T-helper 2 cell treated with Interferon-gamma antibody and Interleukin-4, amounts not matched to agents 100 ng/mL and 5 ng/mL, for 36 hours (primary cell): ENCODE measurements at regions not wholly inside any gene's neighbourhood (a gene's known extent, or its start where the extent isn't known, plus 50 kb on each side); places are given as distances from the start of the nearest gene placed in this dataset.

Source experiments
- intact Hi-C: fragments of 100-400 bp; cut with micrococcal nuclease; formaldehyde crosslinking; loops from one replicate; pipeline ENCODE4 v1.15.1; 2023

DNA sequence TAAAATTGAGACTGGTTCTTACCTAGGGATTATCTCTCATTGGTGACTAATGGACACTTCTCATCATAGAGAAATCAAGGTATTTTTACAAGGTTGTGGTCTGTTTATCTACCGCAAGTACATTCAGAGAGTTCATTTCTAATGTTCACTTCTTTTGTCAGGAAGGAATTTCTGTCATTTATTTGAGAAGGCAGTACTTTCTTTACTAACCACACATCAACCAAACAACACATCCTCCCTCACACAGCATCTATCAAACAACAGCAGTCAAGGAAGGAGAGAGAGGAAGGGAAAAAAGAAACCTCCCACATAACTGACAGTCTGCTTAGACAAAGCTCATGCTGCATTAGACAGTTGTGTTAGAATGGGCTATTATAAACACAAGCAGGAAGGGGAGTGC, 182.3 kb upstream of the KLF12 start:
- intact Hi-C loops = no loop called here

DNA sequence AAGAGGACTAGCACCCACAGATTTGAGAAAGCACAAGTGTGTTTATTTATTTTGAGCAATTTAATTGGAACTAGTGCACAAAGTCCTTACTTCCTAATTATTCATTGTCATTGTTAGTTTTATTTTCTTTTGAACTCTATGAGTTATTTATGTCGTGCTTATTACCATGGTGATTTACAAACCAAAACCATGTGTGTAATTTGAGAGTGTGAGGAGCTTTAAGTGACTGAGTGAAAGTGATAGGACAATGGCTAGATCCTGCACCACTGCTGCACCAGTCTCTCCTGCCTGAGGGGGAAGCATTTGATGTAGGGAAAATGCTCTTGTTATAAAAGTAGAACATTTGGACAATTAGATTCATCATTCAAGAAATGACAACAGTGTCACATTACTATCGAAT, 172.3 kb upstream of the KLF12 start:
- intact Hi-C loops = no loop called here

DNA sequence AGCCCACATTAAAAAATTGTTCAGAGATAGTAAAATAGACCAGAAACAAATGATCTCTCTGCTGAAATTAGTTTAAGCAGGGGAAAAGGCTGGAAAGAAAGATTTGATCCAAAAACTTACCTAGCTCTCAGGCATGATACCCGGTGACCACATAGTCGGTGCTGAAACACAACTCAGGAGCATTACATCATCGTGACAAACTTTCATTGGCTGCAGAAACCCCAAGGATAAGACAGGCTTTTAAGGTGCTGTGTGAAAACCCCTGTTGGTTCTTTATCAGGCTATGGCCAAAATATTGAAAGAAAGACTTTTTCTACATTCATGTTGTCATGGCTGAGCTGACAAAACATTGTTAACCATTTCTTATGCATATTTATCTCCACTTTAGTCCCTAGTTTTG, 171.7 kb upstream of the KLF12 start:
- intact Hi-C loops = no loop called here

DNA sequence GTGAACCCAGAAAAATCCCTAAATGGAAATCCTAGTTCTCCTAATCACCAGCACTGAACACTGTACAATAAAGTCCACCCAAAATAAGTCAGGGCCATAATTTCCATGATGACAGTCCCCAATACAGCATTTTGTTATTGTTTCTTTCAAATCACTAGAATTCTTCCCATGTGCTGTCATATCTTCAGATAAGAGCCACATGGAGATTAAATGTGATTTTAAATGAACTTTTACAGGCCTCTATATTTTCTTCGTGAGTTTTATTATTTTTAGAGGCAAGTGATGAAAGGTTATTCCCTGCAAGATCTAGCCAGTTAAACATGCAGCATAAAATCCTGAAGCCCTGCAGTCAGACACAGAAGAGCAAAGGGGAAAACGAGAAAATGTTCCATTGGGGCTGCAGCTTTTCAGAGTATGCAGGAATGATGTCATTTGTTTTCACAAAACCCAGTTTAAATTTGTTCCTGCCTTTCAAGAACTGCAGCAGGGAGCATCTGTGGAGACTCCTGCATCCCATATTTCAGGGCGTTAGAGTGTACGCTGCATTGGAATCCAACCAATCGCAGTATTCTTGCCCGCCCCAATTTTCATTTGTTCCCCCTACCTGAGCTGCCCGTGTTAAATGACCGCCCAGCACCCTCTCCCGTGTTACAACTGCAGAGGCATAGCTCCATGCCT, 167.2 kb upstream of the KLF12 start:
- intact Hi-C loops = no loop called here

DNA sequence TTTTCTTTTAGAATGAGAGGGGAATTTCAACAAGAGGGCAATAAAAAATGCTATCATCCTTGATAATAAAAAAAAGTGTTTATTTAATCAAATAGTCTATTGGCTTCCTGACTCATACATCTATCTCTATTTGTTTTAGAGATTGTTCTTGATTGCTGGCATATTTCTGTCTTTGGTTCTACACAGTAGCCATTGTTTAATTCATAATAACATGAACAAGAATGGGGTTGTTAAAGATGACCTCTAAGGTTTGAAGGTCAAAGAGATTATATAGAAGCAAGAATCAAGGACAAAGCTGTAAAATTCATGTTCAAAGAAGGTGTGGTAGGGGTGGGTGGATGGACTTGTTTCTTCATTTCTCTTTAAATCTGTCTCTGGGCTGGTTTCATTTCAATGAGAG, 166.0 kb upstream of the KLF12 start:
- intact Hi-C loops = no loop called here

DNA sequence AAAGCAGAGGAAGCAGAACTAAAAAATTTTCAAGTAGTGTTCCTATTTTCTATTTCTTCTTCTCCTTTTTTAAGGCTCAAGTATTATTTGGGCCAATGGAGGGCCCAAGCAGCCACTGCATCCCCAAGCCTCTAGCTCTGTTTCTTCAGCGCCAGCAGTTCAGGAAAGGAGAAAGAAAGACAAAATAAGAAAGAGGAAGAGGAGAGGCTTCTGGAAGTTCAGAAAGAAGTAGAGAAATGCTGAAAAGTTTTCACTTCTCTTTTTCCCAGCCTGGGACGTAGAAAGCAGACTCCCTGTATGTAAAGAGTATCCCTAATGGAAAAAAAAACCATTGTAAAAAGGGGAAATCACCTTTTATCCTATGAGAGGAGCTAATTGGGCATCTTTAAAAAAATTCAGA, 165.5 kb upstream of the KLF12 start:
- intact Hi-C loops = no loop called here

DNA sequence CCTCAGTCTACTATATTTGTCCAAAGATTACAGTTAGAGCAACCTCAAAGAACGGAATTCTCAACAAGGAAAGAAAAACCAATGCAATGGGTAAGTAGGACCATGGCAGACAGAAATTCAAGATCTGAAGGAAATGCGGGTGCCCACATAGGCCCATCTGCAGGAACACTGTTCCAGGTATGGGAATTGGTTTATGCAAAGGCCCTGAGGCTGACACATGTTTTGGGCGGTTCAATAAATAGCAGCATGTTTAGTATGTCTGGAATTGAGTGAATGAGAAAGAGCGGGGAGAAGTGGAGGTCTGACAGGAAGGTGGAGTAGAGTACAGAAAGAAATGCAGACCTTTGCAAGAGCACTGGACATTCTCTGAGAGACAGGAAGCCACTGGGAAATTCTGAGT, 164.7 kb upstream of the KLF12 start:
- intact Hi-C loops = no loop called here

DNA sequence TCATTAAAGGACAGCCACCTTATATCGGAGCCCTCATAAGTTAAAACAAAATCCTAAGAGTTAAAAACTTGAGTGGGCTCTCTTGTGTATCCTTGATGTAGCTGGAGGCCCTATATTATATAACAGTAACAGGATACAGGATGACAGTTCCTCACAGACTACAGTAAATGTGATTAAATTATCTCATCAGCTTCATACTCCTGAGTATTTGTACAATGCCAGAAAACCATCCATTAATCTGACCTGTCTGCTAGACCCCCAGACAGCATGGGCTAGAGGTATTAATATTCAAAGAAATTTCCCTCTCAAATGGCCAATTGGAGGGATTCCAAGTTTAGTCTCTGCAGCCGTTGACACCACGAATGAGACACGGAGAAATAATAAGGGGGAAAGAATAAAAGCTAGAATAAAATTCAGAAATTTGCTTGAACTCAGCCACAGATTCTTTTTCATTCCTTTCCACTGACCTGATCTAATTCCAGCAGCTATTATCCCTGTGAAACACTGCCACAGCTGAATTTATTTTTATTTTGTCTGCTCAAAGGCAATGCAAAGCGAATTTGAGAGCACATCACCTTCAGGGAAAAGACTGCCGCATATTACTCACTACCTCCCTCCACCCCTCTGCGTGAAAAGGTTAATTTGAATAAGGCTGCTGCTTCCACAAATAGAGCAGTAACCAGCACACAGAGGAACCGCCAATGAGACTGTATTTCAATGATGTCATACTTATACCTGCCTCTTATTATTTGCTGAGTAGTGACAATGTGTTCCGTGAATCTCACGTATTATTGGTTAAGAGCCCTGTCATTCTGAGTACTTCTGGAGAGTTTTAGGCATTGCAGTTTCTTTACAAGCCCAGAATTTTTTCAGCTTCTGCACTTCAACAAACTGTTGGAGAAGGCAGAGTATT, 155.9 kb upstream of the KLF12 start:
- intact Hi-C loops = loop anchor here (5.0 kb wide), 3 partner anchors 368 to 927 kb away; no protein-coding TSS in a partner anchor

DNA sequence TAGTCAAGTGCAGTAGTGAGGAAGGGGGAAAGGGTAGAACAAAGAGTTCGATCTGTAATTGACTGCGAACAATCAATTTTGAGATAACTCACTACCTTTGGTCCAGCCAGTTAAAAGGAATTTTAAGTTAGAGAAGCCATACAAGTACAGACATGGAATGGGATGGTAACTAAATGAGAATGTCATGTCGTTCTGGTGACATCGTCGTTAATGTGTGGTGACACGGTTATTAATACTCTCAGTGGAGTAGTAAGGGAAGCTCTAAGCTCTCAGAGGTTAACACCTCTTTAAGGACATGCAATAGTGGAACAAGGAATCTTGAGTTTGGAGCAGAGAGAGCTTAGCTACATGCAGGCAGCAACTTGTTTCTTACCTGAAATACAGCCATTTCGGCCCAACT, 154.9 kb upstream of the KLF12 start:
- intact Hi-C loops = loop anchor here (5.0 kb wide), 3 partner anchors 367 to 928 kb away; no protein-coding TSS in a partner anchor

DNA sequence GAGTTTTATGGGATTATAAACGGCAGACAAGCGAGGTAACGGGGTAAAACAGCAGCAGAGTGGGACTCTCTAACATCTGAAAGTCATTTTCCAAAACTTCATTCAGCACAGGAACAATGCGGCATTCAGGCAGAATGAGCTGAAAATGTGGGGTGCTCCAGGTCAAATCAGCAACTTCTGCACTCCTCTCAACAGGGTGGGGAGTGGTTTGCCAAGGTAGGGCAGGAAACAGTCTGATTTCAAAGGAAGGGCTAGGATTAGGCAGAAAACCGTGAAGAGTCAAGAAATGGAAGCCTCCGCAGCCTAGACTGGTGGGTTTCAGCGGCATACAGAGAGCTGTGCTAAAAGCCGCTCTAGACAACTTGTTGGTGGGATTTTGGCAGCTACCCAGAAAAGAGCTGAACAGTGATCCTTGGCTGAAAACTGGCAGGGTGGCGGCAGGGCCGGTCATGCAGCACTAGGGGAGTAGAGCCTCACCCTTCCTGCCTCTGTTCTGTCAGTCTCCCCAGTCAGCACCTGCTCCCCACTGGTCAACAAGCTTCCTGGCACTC, 154.2 kb upstream of the KLF12 start:
- intact Hi-C loops = loop anchor here (5.0 kb wide), 3 partner anchors 366 to 929 kb away; no protein-coding TSS in a partner anchor

DNA sequence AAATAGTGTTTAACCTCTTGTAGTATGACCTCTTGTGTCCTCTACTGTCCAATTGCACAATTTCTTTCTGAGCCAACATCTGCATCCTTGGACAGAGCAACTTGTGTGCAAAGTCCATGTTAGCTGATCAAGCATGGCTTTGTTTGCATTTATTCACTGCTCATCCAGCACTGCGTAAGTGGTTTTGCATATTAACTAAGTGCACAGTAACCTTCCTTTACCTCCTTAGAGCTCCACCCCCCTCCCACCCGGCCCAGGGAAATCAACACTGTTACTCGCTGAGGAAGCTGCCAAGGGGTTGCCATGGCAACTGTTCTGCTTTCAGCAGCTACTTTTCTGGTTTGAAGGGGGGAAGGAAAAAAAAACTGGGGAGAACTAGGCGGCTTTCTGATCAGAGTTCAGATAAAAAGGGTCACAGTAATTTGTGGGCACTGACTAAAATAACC, 153.5 kb upstream of the KLF12 start:
- intact Hi-C loops = loop anchor here (1.0 to 5.0 kb wide), 10 partner anchors 43 to 930 kb away; no protein-coding TSS in a partner anchor

DNA sequence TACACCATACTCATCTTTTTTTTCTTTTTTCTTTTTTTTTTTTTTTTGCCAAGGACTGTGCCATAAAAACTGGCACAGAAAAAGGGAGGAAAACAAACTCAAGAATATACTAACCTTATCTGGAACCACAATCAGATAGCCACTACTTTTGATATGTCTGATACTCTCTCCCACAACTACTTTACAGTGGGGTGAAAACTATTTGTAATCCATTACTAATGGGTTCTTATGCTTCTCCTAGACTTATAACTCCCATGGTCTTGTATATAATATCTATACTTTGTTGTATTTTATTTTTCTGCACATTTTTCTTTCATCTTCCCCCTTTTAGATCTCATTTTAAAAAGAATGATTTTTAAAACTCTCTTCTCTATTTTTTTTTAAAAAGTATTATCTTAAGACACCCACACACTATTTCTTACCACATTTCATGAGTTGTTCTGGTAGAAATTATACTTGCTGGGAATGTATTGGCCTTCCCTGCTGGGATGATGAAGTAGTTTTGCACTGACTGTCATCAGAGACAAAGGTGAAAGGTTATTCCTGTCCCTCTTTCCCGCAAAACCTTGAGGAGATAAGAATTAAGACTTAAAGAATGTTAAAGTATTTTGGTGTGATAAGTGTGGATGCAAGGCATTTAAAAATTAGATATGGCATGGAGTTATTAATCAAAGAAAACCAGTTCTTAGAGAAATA, 146.7 kb upstream of the KLF12 start:
- intact Hi-C loops = no loop called here

DNA sequence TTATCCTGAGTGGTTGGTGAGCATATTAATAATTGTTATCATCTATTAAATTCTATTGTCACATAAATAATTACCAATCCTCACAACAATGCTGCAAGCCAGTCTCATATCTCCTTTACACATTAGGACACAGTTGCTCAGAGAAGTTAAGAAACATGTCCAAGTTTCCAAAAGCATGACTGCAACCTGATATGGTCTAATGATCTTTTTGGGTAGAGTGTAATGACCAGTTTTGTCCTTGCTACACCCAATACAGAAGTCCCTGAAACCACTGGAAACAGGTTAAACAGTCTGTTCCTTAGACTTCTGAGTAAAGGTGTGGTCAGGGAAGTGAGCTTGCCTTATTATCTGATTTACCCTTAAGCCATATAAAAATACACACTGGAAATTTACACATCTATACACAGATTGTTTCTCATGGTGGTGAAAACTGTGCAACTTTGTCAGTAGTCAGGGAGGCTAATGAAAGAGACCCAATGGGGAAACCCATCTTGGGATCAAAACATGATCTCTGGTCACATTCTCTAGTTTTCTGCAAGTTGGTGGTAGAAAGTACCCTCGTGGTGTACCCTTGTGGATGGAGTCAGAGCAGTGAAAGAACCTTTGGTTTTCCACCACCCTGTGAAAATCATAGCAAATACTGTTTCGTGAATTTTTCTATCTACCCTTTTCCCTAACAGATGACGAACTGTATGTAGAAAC, 146.0 kb upstream of the KLF12 start:
- intact Hi-C loops = no loop called here

DNA sequence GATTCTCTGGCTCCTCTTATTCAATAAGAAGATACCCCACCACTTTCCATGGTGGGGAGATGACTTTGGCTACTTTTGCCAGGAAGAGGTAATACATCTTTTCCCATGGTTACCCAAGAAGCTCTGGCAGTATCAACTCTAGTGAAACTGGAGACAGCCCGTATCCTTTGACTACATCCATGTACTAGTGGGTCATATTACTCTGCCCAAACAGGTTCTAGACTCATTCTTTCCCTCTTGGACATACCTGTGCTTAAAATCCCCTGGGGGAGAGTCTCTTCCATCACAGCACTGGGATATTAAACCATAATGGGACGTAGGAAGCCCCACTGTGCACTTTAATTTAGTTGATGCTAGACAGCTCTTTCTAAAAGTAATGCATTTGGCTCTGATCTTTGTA, 144.7 kb upstream of the KLF12 start:
- intact Hi-C loops = no loop called here

DNA sequence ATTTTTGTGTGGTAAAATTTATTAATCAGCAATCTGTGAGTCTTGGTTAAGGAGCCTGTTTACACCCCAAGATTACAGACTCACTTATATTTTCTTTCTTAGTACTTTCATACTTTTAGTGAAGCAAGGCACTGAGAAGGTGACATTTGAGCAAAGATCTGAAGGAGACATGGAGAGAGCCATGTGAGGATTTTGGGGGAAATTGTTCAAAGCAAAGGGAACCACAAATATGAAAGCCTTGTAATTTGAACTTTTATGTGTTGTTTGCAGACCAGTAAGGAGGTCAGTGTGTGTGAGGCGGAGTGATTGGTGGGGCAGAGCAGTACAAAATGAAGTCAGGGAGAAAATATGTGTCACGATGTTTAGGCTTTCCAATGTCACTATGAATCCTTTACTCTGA, 140.7 kb upstream of the KLF12 start:
- intact Hi-C loops = no loop called here

DNA sequence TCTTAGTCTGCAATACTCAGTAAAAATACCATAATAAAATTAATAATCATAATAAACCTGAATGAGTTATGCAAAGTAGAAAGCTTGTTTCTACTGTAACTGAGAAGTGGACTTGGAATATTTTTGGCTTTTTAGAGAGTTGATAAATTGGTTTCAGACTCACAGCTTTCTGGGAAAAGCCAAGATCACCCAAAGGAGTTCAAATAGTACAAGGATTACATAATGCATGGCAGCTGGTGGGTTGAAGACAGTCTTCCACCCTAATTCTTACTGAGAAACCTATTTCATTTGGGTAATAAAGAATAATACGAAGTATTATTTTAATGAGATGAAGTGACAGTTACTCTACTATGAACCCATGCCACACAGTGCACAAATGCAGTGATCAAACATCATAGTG, 139.4 kb upstream of the KLF12 start:
- intact Hi-C loops = no loop called here

DNA sequence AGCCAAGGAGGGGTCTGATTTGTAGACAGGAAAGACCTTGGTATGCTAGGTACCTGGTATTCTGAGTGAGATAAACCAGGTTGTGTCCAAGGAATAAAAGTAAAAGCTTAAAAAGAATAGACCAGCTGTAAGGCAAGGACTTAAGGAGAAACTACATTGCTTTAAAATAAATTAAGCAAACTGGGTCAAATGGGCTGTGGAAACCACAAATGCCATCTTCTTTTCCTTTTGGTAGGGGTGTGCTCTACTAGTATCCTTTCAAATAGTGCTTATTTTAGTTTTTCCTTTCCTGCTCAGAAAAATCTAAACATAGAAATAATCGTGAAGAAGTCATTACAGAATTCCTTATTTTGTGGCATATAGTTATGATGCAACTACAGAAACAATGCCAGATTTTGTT, 138.6 kb upstream of the KLF12 start:
- intact Hi-C loops = no loop called here

DNA sequence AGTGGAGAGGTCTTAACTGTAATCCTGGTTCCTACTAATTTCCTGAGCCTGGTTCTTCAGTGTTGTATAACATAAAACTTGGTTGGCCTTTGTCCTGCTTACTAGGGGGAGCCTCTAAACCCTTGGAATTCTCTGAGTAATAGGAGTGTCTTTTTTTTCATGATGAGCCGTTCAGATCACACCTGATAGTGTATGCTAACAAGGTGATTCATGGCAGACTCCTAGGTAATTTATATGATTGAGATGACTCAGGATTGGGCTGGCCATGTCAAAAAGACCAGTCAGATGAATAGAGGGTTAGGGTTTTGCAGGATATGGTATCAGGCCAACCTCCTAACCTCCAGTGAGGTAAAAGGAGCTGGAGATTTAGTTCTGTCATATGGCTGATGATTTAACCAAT, 135.8 kb upstream of the KLF12 start:
- intact Hi-C loops = no loop called here

DNA sequence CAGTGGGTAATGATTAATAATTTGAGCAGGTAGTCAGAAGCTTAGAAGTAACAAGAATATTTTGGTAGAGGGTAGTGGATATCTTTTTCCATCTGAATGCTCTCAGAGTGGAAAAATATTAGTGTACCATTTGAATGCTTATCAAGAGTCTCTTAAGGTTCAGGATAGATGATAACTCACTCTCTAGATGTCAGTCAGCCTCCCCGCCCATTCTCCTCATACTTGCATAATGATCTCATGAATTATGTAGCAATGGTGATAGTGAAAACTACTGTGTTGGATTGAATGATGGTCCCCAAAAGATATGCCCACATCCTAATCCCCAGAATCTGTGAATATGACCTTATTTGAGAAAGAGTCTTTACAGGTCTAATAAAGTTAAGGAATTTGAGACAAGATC, 132.7 kb upstream of the KLF12 start:
- intact Hi-C loops = no loop called here

DNA sequence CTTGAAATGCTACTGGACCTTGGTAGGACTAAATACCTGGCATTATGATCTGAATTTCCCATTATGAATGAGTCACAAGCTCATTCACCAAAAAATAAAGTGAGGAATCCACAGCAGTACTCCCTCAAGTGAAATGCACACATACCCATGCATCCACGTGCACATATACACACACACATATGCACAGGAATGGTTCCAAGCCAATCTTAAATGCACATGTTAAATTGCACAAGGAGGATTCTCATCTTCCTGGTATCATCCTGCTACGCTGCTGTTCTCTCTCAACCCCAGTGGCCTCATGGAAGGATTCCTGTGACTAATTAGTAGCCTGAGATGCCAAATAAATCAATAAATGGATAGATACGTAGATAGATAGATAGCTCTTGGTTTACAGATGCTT, 132.1 kb upstream of the KLF12 start:
- intact Hi-C loops = no loop called here

DNA sequence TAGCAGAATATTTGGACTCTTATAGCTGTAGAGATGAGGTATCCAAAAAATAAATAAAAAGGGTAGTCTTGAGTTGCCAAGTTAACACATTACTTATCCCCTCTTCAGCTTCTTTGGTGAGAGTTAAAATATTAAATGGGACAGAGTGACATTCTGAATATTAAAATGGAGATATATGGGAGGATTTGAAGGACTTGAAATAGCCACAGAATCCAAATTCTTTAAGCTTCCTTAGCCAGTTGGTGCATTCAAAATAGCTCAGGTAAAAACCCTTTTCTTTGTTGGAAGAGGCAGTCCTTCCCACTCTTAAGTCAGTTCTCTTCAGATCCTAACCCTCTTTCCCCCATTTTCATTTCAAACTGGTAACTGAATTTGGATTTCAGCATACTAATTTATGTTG, 130.1 kb upstream of the KLF12 start:
- intact Hi-C loops = no loop called here
